Panc1 (cell line): ENCODE measurements at regions not wholly inside any gene's neighbourhood (a gene's known extent, or its start where the extent isn't known, plus 50 kb on each side); places are given as distances from the start of the nearest gene placed in this dataset.

ENCODE experiments used
- CTCF ChIP-seq: fragments of 450-650 bp; IDR thresholded peaks from 2 replicates; pipeline ENCODE4 v1.5.1; 2017; ENCODE audit warnings: mild to moderate bottlenecking
- POLR2AphosphoS5 ChIP-seq: IDR thresholded peaks from 2 replicates; pipeline ENCODE4 v1.6.1; 2012; ENCODE audit warnings: mild to moderate bottlenecking, low read depth, low read length, moderate library complexity

- no peak for TF ChIP-seq POLR2AphosphoS5
- TF ChIP-seq CTCF = no peak
Observed at GRCh38 chr1:184157394-184157742, 105.8 kb downstream of the TSEN15 start.
